K562 (cell line): ENCODE measurements at regions not wholly inside any gene's neighbourhood (a gene's known extent, or its start where the extent isn't known, plus 50 kb on each side); places are given as distances from the start of the nearest gene placed in this dataset.
A peak's percentile ranks its signal among the peaks of the same experiment; 100 is the strongest.

Experiments
- ATAC-seq: fragments of 200-7000 bp; cut with Tn5 transposase; 3 replicates; pipeline ENCODE4 v1.9.1; 2020; ENCODE audit warnings: moderate library complexity
- BruUV-seq: library from RNA; stranded (reverse); fragments of 400-500 nt; replicated peaks from 2 replicates; lab custom pipeline; 2021; lab: Mats Ljungman, UMichigan
- CTCF ChIA-PET: fragments of 300-600 bp; formaldehyde crosslinking; extraction: SDS; loops from one replicate; lab custom pipeline; 2021; ENCODE audit warnings: low intra/inter-chr PET ratio; lab: Yijun Ruan, JAX
- POLR2A ChIA-PET: fragments of 300-600, 350-650 bp; sonication (Branson Sonifier 250); formaldehyde crosslinking; extraction: SDS; loops from one replicate; lab custom pipeline; 2021; ENCODE audit warnings: antibody characterized with exemption, inconsistent platforms; lab: Yijun Ruan, JAX
- DNase-seq, 4 experiments: peaks; one replicate each; pipeline versions ENCODE4 v3.0.0 to v3.0.0-alpha.2; 2011 to 2018; ENCODE audit warnings: low spot score in 3 of 4, mixed read lengths in 3 of 4; ENCODE audit errors: extremely low read depth in 1 of 4
- FAIRE-seq: peaks from 2 replicates; lab custom pipeline; 2011; peaks lifted over from hg19 to GRCh38; lab: Jason Lieb, UNC
- H2AFZ ChIP-seq: 2 replicates; pipeline ENCODE4 v1.6.0; 2011; ENCODE audit warnings: low read depth, low read length, control low read depth, inconsistent platforms
- H3K27ac ChIP-seq: fragments of 200-600 bp; 3 replicates; pipeline ENCODE4 v1.8.0; 2011; ENCODE audit warnings: low read depth, mild to moderate bottlenecking, control low read depth, inconsistent platforms, low read length, moderate library complexity, mixed read lengths; ENCODE audit errors: extremely low read depth
- H3K27me3 ChIP-seq, 2 experiments: fragments of 300-600 bp in 1 of 2; 2 replicates in 1 of 2; 3 replicates in 1 of 2; pipeline versions ENCODE4 v1.6.0 to v1.8.0; 2011; ENCODE audit warnings: inconsistent platforms in 2 of 2, low read length in 2 of 2, mild to moderate bottlenecking in 1 of 2, mixed read lengths in 1 of 2, moderate library complexity in 1 of 2; ENCODE audit not compliant: control insufficient read depth in 2 of 2, insufficient read depth in 2 of 2
- H3K36me3 ChIP-seq: fragments of 300-600 bp; 3 replicates; pipeline ENCODE4 v1.8.0; 2011; ENCODE audit warnings: mild to moderate bottlenecking, low read length, inconsistent platforms; ENCODE audit not compliant: control insufficient read depth, insufficient read depth
- H3K4me1 ChIP-seq, 2 experiments: fragments of 200-600 bp in 1 of 2; replicated peaks in 1 of 2; 2 replicates in 1 of 2; 3 replicates in 1 of 2; pipeline versions ENCODE4 v1.5.1 to v1.8.0; 2011; ENCODE audit warnings: inconsistent platforms in 2 of 2, low read length in 2 of 2, mild to moderate bottlenecking in 1 of 2, mixed read lengths in 1 of 2, moderate library complexity in 1 of 2; ENCODE audit not compliant: control insufficient read depth in 2 of 2, insufficient read depth in 2 of 2
- H3K4me2 ChIP-seq: 2 replicates; pipeline ENCODE4 v1.6.1; 2011; ENCODE audit warnings: low read length, control low read depth, inconsistent platforms, mixed read lengths; ENCODE audit not compliant: insufficient read depth
- H3K4me3 ChIP-seq: fragments of 200-600 bp; sonication (generic), shearing (Covaris generic); 2 replicates; pipeline ENCODE4 v1.5.1; 2016; ENCODE audit warnings: control low read depth, inconsistent platforms
- H3K79me2 ChIP-seq: fragments of 200-600 bp; 3 replicates; pipeline ENCODE4 v1.8.0; 2011; ENCODE audit warnings: low read length, inconsistent platforms; ENCODE audit not compliant: control insufficient read depth, insufficient read depth
- H3K9ac ChIP-seq, 2 experiments: 2 replicates each; pipeline versions ENCODE4 v1.6.0 to v1.6.1; 2011; ENCODE audit warnings: low read depth in 2 of 2, low read length in 2 of 2, control low read depth in 1 of 2, inconsistent platforms in 1 of 2, mild to moderate bottlenecking in 1 of 2, mixed read lengths in 1 of 2; ENCODE audit not compliant: insufficient read depth in 1 of 2
- H3K9me1 ChIP-seq: one replicate; pipeline ENCODE4 v1.6.0; 2011; ENCODE audit warnings: inconsistent platforms, mild to moderate bottlenecking, low read length, moderate library complexity; ENCODE audit not compliant: control insufficient read depth, insufficient read depth
- H3K9me3 ChIP-seq: replicated peaks from 2 replicates; pipeline ENCODE4 v1.5.1; 2011; ENCODE audit warnings: low read depth, low read length, inconsistent platforms; ENCODE audit not compliant: control insufficient read depth, insufficient read depth
- H4K20me1 ChIP-seq: replicated peaks from 2 replicates; pipeline ENCODE4 v1.6.1; 2011; ENCODE audit warnings: low read length, inconsistent platforms, mixed read lengths; ENCODE audit not compliant: control insufficient read depth, insufficient read depth
- C11orf30 ChIP-seq: fragments of 450-650 bp; IDR thresholded peaks from 2 replicates; pipeline ENCODE4 v1.6.1; 2016; ENCODE audit warnings: low read depth, mild to moderate bottlenecking
- DNMT1 ChIP-seq: fragments of 450-650 bp; IDR thresholded peaks from 2 replicates; pipeline ENCODE4 v1.6.1; 2016; ENCODE audit warnings: antibody characterized with exemption, mild to moderate bottlenecking
- MAFF ChIP-seq: IDR thresholded peaks from 2 replicates; pipeline ENCODE4 v1.6.1; 2012; ENCODE audit warnings: low read length, improper control_type of control experiment
- MAFK ChIP-seq: IDR thresholded peaks from 2 replicates; pipeline ENCODE4 v1.6.1; 2011; ENCODE audit warnings: low read length, improper control_type of control experiment
- MEIS2 ChIP-seq: fragments of 450-650 bp; IDR thresholded peaks from 2 replicates; pipeline ENCODE4 v1.6.1; 2014; ENCODE audit warnings: mild to moderate bottlenecking; ENCODE audit not compliant: partially characterized antibody
- NFXL1 ChIP-seq: fragments of 450-650 bp; formaldehyde crosslinking; IDR thresholded peaks from 2 replicates; pipeline ENCODE4 v1.4.0; 2021; ENCODE audit warnings: mild to moderate bottlenecking
- PHB2 ChIP-seq: fragments of 450-650 bp; IDR thresholded peaks from 2 replicates; pipeline ENCODE4 v1.6.1; 2017; ENCODE audit warnings: low read depth
- YY1 ChIP-seq, 3 experiments: IDR thresholded peaks; 2 replicates each; pipeline ENCODE4 v1.6.1; 2011; ENCODE audit warnings: low read length in 2 of 3, mild to moderate bottlenecking in 2 of 3, moderate library complexity in 2 of 3, borderline replicate concordance in 1 of 3, control low read depth in 1 of 3, low read depth in 1 of 3; ENCODE audit not compliant: insufficient read depth in 3 of 3, insufficient replicate concordance in 2 of 3, control insufficient read depth in 1 of 3, insufficient read length in 1 of 3; ENCODE audit errors: extremely low read depth in 1 of 3
- ZEB2 ChIP-seq: fragments of 450-650 bp; IDR thresholded peaks from 2 replicates; pipeline ENCODE4 v1.6.1; 2016
- ZNF212 ChIP-seq: fragments of 450-650 bp; formaldehyde crosslinking; IDR thresholded peaks from 2 replicates; pipeline ENCODE4 v1.4.0; 2020; ENCODE audit warnings: mild to moderate bottlenecking
- ZNF316 ChIP-seq: fragments of 450-650 bp; IDR thresholded peaks from 2 replicates; pipeline ENCODE4 v1.6.1; 2016
- ZNF778 ChIP-seq: fragments of 450-650 bp; formaldehyde crosslinking; IDR thresholded peaks from 2 replicates; pipeline ENCODE4 v1.4.0; 2020; ENCODE audit warnings: mild to moderate bottlenecking, moderate library complexity
- WGBS: fragments of 100-300 bp; shearing (Covaris generic); methylation state at CpG from one replicate; pipeline ENCODE4 v1.1.6; 2016; ENCODE audit warnings: low coverage, mixed read lengths; ENCODE audit not compliant: insufficient coverage; ENCODE audit errors: missing lambda C conversion rate; 5-methylcytosine and 5-hydroxymethylcytosine counted together
- in situ Hi-C: fragments of 300-500 bp; cut with MboI; formaldehyde crosslinking; loops from 4 replicates; pipeline ENCODE4 v1.15.0; 2018; ENCODE audit warnings: inconsistent platforms, mixed read lengths
- intact Hi-C: fragments of 100-400 bp; cut with micrococcal nuclease; formaldehyde crosslinking; loops from 2 replicates; pipeline ENCODE4 v1.14.2; 2022
- TF ChIP-seq, protein P1 (sequence below): sonication (generic); formaldehyde crosslinking; IDR thresholded peaks from 2 replicates; pipeline ENCODE4 v1.8.1; 2023; ENCODE audit warnings: mild to moderate bottlenecking, missing genetic modification reagents
- TF ChIP-seq, protein P2 (sequence below): fragments of 450-650 bp; formaldehyde crosslinking; IDR thresholded peaks from 2 replicates; pipeline ENCODE4 v1.4.0; 2020; ENCODE audit warnings: mild to moderate bottlenecking, mixed read lengths
- TF ChIP-seq, protein P3 (sequence below): fragments of 450-650 bp; IDR thresholded peaks from 2 replicates; pipeline ENCODE4 v1.6.1; 2017; ENCODE audit warnings: antibody characterized with exemption, mild to moderate bottlenecking

DNA sequence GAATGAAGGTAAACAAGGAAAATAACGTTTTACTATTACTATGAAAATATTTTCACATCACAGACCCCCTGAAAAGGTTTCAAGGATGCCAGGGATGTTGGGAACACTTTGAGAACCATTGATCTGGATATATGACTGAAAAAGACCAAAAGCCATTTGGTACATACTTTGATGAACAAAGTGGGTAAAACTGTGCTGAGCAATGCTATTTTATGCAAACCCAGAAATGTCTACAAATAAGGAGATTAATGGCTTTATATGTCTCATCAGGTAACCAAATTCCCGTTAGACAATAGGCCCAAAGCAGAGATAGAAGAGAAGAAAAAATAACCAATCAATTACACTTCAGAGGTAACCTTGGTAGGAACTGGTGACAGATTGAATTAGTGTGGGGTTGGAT lies 101.4 kb upstream of the CNKSR3 start:
- intact Hi-C loops (no loop called here), in situ Hi-C loops (no loop called here)
- no peaks in the 10 kb centered on the region for H3K79me2 ChIP-seq
- H3K4me2 ChIP-seq: no peak overlapping the region
- H3K9ac ChIP-seq: no peak overlapping the region
- H3K4me3 ChIP-seq: no peak overlapping the region
- POLR2A ChIA-PET: no interaction called here
- FAIRE-seq (no peak), DNase-seq (no peak), ATAC-seq (no peak)
- peak; percentile 59 for TF ChIP-seq ZNF316
- no peak for TF ChIP-seq ZEB2
- no peak for TF ChIP-seq ZNF778
- no peak for TF ChIP-seq ZNF212
- TF ChIP-seq, protein P1, sequence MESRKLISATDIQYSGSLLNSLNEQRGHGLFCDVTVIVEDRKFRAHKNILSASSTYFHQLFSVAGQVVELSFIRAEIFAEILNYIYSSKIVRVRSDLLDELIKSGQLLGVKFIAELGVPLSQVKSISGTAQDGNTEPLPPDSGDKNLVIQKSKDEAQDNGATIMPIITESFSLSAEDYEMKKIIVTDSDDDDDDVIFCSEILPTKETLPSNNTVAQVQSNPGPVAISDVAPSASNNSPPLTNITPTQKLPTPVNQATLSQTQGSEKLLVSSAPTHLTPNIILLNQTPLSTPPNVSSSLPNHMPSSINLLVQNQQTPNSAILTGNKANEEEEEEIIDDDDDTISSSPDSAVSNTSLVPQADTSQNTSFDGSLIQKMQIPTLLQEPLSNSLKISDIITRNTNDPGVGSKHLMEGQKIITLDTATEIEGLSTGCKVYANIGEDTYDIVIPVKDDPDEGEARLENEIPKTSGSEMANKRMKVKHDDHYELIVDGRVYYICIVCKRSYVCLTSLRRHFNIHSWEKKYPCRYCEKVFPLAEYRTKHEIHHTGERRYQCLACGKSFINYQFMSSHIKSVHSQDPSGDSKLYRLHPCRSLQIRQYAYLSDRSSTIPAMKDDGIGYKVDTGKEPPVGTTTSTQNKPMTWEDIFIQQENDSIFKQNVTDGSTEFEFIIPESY (CRISPR knock-in tag): no peak
- no peak for TF ChIP-seq MEIS2
- TF ChIP-seq, protein P2, sequence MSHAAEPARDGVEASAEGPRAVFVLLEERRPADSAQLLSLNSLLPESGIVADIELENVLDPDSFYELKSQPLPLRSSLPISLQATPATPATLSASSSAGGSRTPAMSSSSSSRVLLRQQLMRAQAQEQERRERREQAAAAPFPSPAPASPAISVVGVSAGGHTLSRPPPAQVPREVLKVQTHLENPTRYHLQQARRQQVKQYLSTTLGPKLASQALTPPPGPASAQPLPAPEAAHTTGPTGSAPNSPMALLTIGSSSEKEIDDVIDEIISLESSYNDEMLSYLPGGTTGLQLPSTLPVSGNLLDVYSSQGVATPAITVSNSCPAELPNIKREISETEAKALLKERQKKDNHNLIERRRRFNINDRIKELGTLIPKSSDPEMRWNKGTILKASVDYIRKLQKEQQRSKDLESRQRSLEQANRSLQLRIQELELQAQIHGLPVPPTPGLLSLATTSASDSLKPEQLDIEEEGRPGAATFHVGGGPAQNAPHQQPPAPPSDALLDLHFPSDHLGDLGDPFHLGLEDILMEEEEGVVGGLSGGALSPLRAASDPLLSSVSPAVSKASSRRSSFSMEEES: no peak
- no peak for TF ChIP-seq YY1 (IDR thresholded peaks at IDR 0.05; ENCODE audit: borderline replicate concordance in 1 of 3, control insufficient read depth in 1 of 3, extremely low read depth in 1 of 3, insufficient read depth in 3 of 3, insufficient read length in 1 of 3, insufficient replicate concordance in 2 of 3, low read depth in 1 of 3, low read length in 2 of 3)
- no peak for TF ChIP-seq PHB2
- TF ChIP-seq MAFF: peak; percentile 49
- TF ChIP-seq, protein P3, sequence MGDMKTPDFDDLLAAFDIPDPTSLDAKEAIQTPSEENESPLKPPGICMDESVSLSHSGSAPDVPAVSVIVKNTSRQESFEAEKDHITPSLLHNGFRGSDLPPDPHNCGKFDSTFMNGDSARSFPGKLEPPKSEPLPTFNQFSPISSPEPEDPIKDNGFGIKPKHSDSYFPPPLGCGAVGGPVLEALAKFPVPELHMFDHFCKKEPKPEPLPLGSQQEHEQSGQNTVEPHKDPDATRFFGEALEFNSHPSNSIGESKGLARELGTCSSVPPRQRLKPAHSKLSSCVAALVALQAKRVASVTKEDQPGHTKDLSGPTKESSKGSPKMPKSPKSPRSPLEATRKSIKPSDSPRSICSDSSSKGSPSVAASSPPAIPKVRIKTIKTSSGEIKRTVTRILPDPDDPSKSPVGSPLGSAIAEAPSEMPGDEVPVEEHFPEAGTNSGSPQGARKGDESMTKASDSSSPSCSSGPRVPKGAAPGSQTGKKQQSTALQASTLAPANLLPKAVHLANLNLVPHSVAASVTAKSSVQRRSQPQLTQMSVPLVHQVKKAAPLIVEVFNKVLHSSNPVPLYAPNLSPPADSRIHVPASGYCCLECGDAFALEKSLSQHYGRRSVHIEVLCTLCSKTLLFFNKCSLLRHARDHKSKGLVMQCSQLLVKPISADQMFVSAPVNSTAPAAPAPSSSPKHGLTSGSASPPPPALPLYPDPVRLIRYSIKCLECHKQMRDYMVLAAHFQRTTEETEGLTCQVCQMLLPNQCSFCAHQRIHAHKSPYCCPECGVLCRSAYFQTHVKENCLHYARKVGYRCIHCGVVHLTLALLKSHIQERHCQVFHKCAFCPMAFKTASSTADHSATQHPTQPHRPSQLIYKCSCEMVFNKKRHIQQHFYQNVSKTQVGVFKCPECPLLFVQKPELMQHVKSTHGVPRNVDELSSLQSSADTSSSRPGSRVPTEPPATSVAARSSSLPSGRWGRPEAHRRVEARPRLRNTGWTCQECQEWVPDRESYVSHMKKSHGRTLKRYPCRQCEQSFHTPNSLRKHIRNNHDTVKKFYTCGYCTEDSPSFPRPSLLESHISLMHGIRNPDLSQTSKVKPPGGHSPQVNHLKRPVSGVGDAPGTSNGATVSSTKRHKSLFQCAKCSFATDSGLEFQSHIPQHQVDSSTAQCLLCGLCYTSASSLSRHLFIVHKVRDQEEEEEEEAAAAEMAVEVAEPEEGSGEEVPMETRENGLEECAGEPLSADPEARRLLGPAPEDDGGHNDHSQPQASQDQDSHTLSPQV: no peak
- no peak for TF ChIP-seq DNMT1
- no peak for TF ChIP-seq NFXL1 (CRISPR knock-in tag)
- TF ChIP-seq MAFK: peak; percentile 48
- peak; percentile 36 for TF ChIP-seq C11orf30
- H3K27me3 ChIP-seq: no peaks in the 10 kb centered on the region
- peaks cover 15 to 39% of the 10 kb centered on the region in 2 experiments for H3K4me1 ChIP-seq
- WGBS: 23% methylated on average over 2 of the region's 2 CpGs
- H3K9me3 ChIP-seq: no peaks in the 10 kb centered on the region
- BruUV-seq: no TSS peak
- no peak overlapping the region for H3K27ac ChIP-seq
- CTCF ChIA-PET: no interaction called here
- H2AFZ ChIP-seq: no peak overlapping the region
- H3K36me3 ChIP-seq: no peaks in the 10 kb centered on the region
- no peaks in the 10 kb centered on the region for H3K9me1 ChIP-seq
- H4K20me1 ChIP-seq: no peaks in the 10 kb centered on the region
